T-helper 1 cell treated with Interleukin-12 subunit alpha and Interleukin-12 subunit beta and Interleukin-4 antibody, amounts not matched to agents 30 ng/mL and 1 ng/mL, for 36 hours (primary cell): ENCODE measurements at regions not wholly inside any gene's neighbourhood (a gene's known extent, or its start where the extent isn't known, plus 50 kb on each side); places are given as distances from the start of the nearest gene placed in this dataset.
"Not testable (repeated sequence)": the region's sequence is repeated elsewhere in the genome, so short reads cannot be mapped to it uniquely, and the experiment has no call there.

Experiments
- intact Hi-C: fragments of 100-400 bp; cut with micrococcal nuclease; formaldehyde crosslinking; loops from one replicate; pipeline ENCODE4 v1.15.1; 2024

GRCh38 chr5:101532430-101532829 lies 629.3 kb upstream of the ST8SIA4 start:
- intact Hi-C loops, result no loop called here

DNA sequence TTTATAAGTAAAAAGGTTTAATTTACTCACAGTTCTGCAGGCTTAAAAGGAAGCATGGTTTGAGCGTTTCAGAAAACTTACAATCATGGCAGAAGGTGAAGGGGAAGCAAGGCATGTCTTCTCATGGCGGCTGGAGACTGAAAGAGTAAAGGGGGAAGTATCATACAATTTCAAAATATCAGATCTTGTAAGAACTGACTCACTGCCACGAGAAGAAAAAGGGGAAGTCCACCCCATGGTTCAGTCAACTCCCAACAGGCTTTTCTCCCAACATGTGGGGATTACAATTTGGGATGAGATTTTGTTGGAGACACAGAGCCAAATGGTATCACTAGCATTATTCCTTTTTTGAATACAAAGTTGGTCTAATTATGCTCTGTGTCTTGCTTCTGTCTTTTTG lies 627.9 kb upstream of the ST8SIA4 start:
- intact Hi-C loops, result no loop called here

GRCh38 chr5:101529094-101529493 lies 626.0 kb upstream of the ST8SIA4 start:
- intact Hi-C loops, result loop anchor here (10.0 kb wide), 1 partner anchor 724 kb away; no protein-coding TSS in a partner anchor

DNA sequence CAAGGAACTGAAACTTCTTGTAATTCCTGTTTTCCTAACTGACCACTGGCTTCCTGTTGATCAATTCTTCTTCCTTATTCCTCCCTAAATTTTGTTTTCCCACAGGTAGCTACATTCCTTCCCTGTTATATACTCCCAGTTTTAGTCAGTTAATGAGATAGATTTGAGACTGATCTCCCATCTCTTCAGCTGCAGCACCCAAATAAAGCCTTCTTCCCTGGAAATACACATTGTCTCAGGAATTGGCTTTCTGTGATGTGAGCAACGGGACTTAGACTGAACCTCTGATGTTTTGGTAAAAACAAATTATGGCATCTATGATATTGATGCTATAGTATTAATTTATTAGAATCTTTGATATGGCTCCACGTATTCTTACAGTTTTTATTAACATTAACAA lies 617.3 kb upstream of the ST8SIA4 start:
- intact Hi-C loops, result loop anchor here (10.0 kb wide), 1 partner anchor 716 kb away; no protein-coding TSS in a partner anchor

- intact Hi-C loops, result no loop called here
Observed at GRCh38 chr5:101517795-101518194, 614.7 kb upstream of the ST8SIA4 start.

DNA sequence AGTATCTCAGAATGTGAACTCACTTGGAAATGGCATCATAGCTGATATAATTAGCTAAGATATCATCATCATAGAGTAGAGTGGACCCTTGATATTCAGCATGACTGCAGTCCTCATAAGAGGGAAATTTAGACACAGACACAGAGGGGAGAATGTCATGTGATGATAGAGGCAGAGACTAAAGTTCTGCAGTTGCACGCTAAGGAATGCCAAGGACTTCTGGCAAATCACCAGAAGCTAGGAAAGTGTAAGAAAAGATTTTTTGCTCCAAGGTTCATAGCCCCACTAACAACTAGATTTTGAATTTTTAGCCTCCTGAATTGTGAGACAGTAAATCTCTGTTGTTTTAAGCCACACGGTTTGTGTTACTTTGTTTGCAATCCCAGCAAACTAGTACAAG lies 612.6 kb upstream of the ST8SIA4 start:
- intact Hi-C loops, result no loop called here

DNA sequence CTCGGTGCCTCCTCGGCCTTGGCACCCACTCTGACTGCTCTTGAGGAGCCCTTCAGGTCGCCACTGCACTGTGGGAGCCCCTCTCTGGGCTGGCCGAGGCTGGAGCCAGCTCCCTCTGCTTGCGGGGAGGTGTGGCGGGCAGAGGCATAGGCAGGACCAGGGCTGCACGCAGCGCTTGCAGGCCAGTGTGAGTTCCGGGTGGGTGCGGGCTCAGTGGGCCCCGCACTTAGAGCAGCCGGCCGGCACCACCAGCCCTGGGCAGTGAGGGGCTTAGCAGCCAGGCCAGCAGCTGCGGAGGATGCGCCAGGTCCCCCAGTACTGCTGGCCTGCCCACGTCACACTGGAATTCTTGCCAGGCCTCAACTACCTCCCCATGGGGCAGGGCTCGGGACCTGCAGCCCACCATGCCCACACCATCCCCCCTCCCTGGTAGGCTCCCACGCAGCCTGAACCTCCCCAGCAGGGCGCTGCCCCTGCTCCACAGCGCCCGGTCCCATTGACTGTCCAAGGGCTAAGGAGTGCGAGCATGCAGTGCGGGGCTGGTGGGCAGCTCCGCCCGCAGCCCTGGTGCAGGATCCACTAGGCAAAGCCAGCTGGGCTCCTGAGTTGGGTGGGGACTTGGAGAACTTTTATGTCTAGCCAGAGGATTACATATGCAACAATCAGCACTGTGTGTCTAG lies 602.9 kb upstream of the ST8SIA4 start:
- intact Hi-C loops, result no loop called here

DNA sequence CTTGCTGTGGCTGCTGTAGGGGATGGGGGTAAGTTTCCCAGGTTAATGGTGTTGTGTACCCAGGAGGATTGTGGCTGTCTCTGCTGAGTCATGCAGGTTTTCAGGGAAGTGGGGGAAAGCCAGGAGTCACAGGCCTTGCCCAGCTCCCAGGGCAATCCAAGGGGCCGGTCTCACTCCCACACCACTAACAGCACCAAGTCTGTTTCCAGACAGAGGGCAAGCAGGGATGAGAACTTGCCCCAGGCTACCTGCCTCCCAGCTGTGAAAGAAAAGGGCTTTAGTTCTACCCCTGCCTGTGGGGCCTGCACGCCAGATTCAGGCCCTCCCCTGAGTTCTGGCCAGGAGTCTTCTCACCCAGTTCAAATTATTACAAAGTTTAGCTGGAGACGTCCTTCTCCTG lies 579.8 kb upstream of the ST8SIA4 start:
- intact Hi-C loops, result no loop called here

GRCh38 chr5:101473483-101473882 lies 570.4 kb upstream of the ST8SIA4 start:
- intact Hi-C loops, result no loop called here

DNA sequence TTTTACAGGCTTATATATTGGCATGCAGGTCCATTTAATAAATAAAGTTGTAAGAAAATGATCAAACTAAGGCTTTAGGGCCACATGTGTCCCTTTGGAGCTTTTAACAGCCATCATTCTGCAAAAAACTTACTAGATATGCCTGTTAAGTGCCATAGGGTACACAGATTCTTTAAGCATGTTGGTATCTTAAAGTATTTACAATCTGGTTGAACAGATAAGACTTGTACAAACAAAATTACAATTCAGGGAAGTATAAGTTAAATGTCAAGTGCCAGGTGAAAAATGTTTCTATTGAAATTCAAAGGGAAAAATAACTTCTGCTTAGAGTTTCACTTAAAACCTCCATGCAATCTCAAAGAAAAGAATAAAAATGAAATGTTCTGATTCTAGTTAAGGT lies 558.4 kb upstream of the ST8SIA4 start:
- intact Hi-C loops, result no loop called here

DNA sequence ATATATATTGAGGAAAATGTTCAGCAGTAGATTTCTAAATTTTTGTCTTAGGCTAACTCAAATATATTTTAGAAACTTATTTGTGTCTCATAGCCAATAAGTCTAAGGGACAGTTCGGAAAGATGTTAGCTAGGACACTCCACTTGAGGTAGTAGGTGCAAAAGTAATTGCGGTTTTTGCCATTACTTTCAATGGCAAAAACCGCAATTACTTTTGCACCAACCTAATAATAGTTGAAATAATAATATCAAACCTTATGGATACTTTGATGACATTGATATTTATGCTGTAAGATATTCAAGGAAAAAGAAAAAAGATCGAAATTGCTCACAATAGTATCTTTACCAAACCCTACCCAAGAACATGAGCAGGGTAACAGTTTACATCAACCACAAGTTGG lies 555.5 kb upstream of the ST8SIA4 start:
- intact Hi-C loops, result no loop called here

DNA sequence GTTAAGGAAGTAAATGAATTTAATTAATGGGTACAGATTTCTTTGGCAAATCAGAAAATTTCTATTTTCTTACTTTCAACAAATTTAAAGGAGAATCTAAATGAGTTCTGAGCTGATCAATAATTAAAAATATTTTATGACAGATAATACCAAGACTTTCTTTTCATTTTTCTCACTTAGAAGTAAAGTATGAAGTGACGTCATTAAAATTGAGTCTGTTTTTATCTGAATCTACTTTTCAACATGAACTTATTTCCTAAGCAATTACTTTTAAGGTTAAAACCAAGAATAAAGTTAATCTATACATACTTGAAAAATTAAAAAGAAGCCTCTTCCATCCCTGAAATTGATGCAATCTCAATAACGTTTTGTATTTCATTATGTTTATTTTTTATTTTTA lies 552.8 kb upstream of the ST8SIA4 start:
- intact Hi-C loops, result no loop called here

- intact Hi-C loops, result no loop called here
Observed at GRCh38 chr5:101455048-101455447, 552.0 kb upstream of the ST8SIA4 start.

- intact Hi-C loops, result not testable (repeated sequence)
Observed at GRCh38 chr5:101442281-101442680, 539.2 kb upstream of the ST8SIA4 start.

DNA sequence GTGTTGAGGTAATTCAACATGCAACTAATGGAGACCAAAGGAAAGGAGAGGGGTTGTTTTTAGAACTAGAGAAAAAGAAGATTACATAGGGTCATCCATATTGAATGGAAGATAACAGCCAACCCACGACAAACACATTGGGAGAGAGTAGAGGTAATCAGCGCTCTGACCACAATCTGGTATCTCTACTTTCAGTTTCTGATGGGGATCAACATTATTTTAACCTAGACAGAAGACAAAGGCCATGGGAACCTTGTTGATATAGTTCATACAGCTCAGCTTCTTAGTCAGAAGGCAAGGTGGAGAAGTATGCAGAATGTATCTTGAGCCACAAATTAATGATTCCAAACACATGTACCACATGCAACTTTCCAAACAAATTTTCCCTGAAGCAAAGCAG lies 537.1 kb upstream of the ST8SIA4 start:
- intact Hi-C loops, result no loop called here

- intact Hi-C loops, result no loop called here
Observed at GRCh38 chr5:101437351-101437750, 534.3 kb upstream of the ST8SIA4 start.

DNA sequence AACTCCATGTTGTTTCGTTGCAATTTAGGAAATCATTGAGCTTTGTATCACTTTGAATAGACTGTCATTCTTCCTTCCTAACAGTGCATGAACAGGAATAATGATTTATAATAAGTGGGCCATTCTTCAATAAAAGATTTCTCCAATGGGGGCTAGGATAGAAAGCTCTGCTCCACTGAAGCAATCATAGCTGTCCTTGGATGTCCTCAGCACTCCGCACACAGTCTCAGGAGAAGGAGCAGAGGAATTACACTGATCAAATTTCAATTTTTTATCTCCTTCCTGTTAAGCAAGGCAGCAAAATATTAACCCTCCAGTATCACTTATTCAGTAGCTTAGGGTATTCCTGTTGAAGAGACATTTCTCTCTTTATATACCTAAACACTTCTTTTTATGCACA lies 532.7 kb upstream of the ST8SIA4 start:
- intact Hi-C loops, result no loop called here

DNA sequence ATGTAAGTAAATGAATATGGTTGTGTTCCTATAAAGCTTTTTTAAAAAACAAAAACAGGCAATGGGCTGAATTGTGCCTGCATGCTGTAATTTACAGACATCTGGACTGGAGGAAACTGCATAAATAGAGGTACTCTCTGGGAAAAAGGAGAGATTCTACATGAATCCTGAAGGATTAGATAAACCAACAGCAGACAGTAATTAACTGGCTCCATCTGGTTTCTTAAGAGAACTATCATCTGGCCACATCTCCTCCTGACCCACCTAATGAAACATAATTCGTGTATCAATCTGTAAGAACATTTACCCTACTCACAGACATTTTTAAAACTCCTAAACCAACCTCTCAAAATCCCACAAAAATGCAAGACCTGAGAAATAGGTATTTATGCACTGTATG lies 528.1 kb upstream of the ST8SIA4 start:
- intact Hi-C loops, result no loop called here

DNA sequence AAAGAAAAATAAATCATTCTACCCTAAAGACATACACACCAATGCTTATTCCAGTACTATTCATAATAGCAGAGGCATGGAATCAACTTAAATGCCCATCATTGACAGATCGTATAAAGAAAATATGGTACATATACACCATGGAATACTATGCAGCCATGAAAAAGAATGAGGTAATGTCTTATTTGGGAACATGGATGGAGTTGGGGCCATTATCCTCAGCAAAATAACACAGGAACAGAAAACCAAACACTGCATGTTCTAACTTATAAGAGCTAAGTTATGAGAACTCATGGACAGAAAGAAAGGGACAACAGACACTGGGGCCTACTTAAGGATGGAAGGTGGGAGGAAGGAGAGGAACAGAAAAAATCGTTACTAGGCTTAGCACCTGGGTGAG lies 527.5 kb upstream of the ST8SIA4 start:
- intact Hi-C loops, result no loop called here

GRCh38 chr5:101429241-101429640 lies 526.2 kb upstream of the ST8SIA4 start:
- intact Hi-C loops, result no loop called here

GRCh38 chr5:101425339-101425859 lies 522.3 kb upstream of the ST8SIA4 start:
- intact Hi-C loops, result no loop called here

- intact Hi-C loops, result no loop called here
Observed at GRCh38 chr5:101424530-101425175, 521.6 kb upstream of the ST8SIA4 start.

DNA sequence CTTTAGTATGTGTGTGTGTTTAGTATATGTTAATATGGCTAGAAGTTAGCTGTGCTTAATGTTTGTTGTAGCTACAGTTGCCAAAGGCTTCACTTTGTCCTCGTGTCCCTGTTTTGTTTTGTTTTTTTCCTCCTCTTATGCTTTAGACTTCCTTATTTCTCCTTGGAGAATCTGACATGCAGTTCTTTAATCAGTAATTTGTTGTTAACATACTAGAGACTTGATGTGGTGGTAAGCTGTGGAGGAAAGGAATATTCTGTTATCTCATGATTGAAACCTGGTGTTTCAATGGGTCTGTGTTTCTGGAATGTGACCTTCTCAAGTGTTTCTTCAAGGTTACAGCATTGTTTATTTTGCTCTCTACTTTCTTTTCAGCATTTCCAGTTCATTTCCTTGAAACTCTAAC lies 515.6 kb upstream of the ST8SIA4 start:
- intact Hi-C loops, result no loop called here
